ENCODE measurements at regions not wholly inside any gene's neighbourhood (a gene's known extent, or its start where the extent isn't known, plus 50 kb on each side); places are given as distances from the start of the nearest gene placed in this dataset.

DNA sequence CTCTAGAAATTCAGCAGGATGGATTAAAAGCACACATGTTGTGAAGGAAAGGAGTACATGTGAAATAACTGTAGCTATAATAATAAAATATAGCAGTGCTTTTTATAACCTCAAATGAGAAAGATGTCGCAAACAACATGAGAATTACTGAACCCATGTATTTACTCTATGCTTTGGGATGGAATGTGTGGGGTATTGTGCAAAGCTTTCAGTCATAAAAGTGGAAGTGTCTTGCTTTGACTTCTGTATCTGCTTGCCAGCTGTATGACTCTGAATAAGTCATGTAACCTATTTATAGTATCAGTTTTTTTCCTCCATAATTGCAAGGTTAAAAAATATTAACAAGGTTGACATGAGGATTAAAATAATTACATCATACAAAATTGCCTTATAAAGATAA, 519.3 kb upstream of the CADM2 start:
- FAIRE-seq (no peak), DNase-seq (no peak)
- H3K4me1 ChIP-seq (ENCODE audit: control insufficient read depth in 3 of 3, insufficient read depth in 2 of 3, low read depth in 1 of 3, low read length in 2 of 3) = no peaks in the 10 kb centered on the region
- WGBS, 3 donors = 88 to 92% (median 90%) methylated on average over 1 of the region's 1 CpG
- no peak overlapping the region for H3K4me3 ChIP-seq (ENCODE audit: low read depth in 1 of 3, low read length in 3 of 3)
- no peaks in the 10 kb centered on the region for H3K27me3 ChIP-seq (ENCODE audit: control insufficient read depth in 3 of 3, insufficient read depth in 3 of 3, low read length in 3 of 3)
- H3K9me3 ChIP-seq (ENCODE audit: control insufficient read depth in 2 of 2, insufficient read depth in 1 of 2, low read depth in 1 of 2, low read length in 1 of 2) = no peaks in the 10 kb centered on the region
- no peaks in the 10 kb centered on the region for H3K36me3 ChIP-seq (ENCODE audit: control insufficient read depth in 3 of 3, insufficient read depth in 2 of 3, low read depth in 1 of 3, low read length in 3 of 3)
- H3K27ac ChIP-seq (ENCODE audit: low read depth in 1 of 3, low read length in 2 of 3) = no peak overlapping the region

DNA sequence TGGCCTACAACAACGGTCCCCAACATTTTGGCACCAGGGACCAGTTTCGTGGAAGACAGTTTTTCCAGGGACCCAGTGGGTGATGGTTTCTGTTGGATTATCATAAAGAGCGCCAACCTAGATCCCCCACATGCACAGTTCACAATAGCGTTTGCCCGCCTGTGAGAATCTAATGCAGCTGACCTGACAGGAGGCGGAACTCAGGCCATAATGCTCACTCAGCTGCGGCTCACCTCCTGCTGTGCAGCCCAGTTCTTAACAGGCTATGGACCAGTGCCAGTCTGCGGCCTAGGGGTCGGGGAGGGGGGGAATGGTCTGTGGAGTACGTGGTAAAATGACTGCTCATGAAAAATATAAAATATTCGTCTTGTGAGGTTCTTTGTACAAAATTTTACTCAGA, 518.5 kb upstream of the CADM2 start:
- no peak for DNase-seq
- Histone ChIP-seq H3K9me3 (ENCODE audit: control insufficient read depth in 2 of 2, insufficient read depth in 1 of 2, low read depth in 1 of 2, low read length in 1 of 2) (no peaks in the 10 kb centered on the region), H3K27me3 (ENCODE audit: control insufficient read depth in 3 of 3, insufficient read depth in 3 of 3, low read length in 3 of 3) (no peaks in the 10 kb centered on the region), H3K4me3 (ENCODE audit: low read depth in 1 of 3, low read length in 3 of 3) (no peak overlapping the region), H3K36me3 (ENCODE audit: control insufficient read depth in 3 of 3, insufficient read depth in 2 of 3, low read depth in 1 of 3, low read length in 3 of 3) (no peaks in the 10 kb centered on the region), H3K27ac (ENCODE audit: low read depth in 1 of 3, low read length in 2 of 3) (no peak overlapping the region), H3K4me1 (ENCODE audit: control insufficient read depth in 3 of 3, insufficient read depth in 2 of 3, low read depth in 1 of 3, low read length in 2 of 3) (no peaks in the 10 kb centered on the region)
- no peak for FAIRE-seq
- WGBS, 3 donors = 77 to 80% (median 80%) methylated on average over 11 of the region's 11 CpGs

DNA sequence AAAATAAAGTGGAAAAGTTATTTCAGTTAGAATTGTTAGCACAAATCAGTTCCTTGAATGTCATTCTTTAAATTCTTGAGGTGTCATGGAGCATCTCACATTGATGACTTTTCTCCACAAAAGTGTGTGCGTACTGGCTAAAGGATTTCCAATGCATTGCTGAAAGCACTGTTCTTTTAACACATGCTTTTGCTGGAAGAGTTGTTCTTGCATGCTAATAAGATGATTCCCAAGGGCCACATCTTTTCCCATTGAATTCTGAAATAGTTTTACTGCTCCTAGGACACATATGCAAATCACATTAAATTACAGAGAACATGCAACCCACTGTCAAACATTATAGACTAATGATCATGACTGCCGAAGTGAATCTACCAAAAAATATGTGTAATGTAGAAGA, 516.3 kb upstream of the CADM2 start:
- H3K9me3 ChIP-seq (ENCODE audit: control insufficient read depth in 2 of 2, insufficient read depth in 1 of 2, low read depth in 1 of 2, low read length in 1 of 2) = no peaks in the 10 kb centered on the region
- DNase-seq (no peak), FAIRE-seq (no peak)
- H3K4me1 ChIP-seq (ENCODE audit: control insufficient read depth in 3 of 3, insufficient read depth in 2 of 3, low read depth in 1 of 3, low read length in 2 of 3) = no peaks in the 10 kb centered on the region
- no peaks in the 10 kb centered on the region for H3K36me3 ChIP-seq (ENCODE audit: control insufficient read depth in 3 of 3, insufficient read depth in 2 of 3, low read depth in 1 of 3, low read length in 3 of 3)
- H3K27ac ChIP-seq (ENCODE audit: low read depth in 1 of 3, low read length in 2 of 3) = no peak overlapping the region
- H3K4me3 ChIP-seq (ENCODE audit: low read depth in 1 of 3, low read length in 3 of 3) = no peak overlapping the region
- 87 to 90% (median 88%) methylated on average over 2 of the region's 2 CpGs for WGBS, 3 donors
- no peaks in the 10 kb centered on the region for H3K27me3 ChIP-seq (ENCODE audit: control insufficient read depth in 3 of 3, insufficient read depth in 3 of 3, low read length in 3 of 3)

DNA sequence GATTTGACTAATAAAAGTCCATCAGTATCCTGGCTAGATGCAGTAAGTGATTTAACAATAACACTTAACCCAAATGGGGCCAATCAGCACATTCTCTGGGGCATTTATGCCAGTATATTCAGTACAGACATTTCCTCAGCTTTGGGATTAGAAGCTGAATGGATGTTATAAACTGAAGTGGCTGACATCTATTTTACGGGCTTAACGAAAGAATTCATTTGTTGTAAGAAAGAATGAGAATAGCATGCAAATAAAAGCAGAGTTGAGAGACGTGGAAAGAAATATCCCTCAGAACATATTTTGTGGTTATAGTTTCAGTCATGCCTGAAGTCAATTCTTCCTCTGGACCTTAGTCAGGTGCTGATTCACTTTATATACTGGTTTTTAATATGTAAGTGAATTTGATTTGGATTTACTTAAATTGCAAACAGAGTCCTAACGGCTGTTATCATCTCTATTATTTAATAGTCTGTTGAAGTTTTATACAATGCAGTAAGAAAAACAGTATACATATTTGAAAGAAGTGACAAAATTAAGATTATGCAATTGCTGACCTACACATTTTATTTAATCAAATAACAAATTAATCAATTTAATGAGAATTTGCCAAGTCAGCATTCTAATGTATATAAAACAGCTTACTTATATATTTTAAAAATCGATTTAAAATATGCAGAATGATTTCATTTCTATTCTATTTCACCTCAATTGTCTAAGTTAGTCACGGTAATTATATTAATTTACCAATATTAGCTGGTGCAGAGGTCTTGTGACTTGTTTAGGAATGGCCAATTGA, 513.9 kb upstream of the CADM2 start:
- Histone ChIP-seq H3K4me3 (ENCODE audit: low read depth in 1 of 3, low read length in 3 of 3) (no peak overlapping the region), H3K9me3 (ENCODE audit: control insufficient read depth in 2 of 2, insufficient read depth in 1 of 2, low read depth in 1 of 2, low read length in 1 of 2) (no peaks in the 10 kb centered on the region), H3K36me3 (ENCODE audit: control insufficient read depth in 3 of 3, insufficient read depth in 2 of 3, low read depth in 1 of 3, low read length in 3 of 3) (no peaks in the 10 kb centered on the region), H3K4me1 (ENCODE audit: control insufficient read depth in 3 of 3, insufficient read depth in 2 of 3, low read depth in 1 of 3, low read length in 2 of 3) (no peaks in the 10 kb centered on the region), H3K27ac (ENCODE audit: low read depth in 1 of 3, low read length in 2 of 3) (no peak overlapping the region), H3K27me3 (ENCODE audit: control insufficient read depth in 3 of 3, insufficient read depth in 3 of 3, low read length in 3 of 3) (no peaks in the 10 kb centered on the region)
- no peak for DNase-seq
- 64 to 72% (median 68%) methylated on average over 6 of the region's 6 CpGs for WGBS, 3 donors
- FAIRE-seq = peak; percentile 57

DNA sequence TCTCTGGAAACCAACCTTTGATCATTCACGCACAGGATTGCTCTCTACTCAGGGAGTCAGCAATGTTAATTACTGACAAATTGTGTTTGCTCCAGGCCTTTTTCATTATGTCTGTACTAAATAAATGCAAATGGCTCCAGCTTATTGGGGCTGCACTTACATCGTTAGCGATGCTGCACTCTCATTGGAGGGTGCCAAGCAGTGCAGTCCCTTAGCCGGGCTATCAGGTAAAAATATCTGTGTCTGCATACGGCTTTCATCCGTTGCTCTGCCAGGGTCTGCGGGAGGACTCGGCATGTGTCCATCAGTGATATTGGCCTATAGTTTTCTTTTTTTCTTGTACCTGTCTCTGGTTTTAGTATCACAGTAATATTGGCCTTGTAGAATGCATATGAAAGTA, 471.5 kb upstream of the CADM2 start:
- no peak overlapping the region for H3K4me3 ChIP-seq (ENCODE audit: low read depth in 1 of 3, low read length in 3 of 3)
- 26 to 63% (median 43%) methylated on average over 8 of the region's 8 CpGs for WGBS, 3 donors
- H3K27me3 ChIP-seq (ENCODE audit: control insufficient read depth in 3 of 3, insufficient read depth in 3 of 3, low read length in 3 of 3) = no peaks in the 10 kb centered on the region
- peaks cover 0 to 4% of the 10 kb centered on the region in 2 donors for H3K9me3 ChIP-seq (ENCODE audit: control insufficient read depth in 2 of 2, insufficient read depth in 1 of 2, low read depth in 1 of 2, low read length in 1 of 2)
- H3K36me3 ChIP-seq (ENCODE audit: control insufficient read depth in 3 of 3, insufficient read depth in 2 of 3, low read depth in 1 of 3, low read length in 3 of 3) = no peaks in the 10 kb centered on the region
- DNase-seq (peak in 1 of 2 donors; percentile 45), FAIRE-seq (no peak)
- H3K27ac ChIP-seq (ENCODE audit: low read depth in 1 of 3, low read length in 2 of 3) = no peak overlapping the region
- H3K4me1 ChIP-seq (ENCODE audit: control insufficient read depth in 3 of 3, insufficient read depth in 2 of 3, low read depth in 1 of 3, low read length in 2 of 3) = no peaks in the 10 kb centered on the region

DNA sequence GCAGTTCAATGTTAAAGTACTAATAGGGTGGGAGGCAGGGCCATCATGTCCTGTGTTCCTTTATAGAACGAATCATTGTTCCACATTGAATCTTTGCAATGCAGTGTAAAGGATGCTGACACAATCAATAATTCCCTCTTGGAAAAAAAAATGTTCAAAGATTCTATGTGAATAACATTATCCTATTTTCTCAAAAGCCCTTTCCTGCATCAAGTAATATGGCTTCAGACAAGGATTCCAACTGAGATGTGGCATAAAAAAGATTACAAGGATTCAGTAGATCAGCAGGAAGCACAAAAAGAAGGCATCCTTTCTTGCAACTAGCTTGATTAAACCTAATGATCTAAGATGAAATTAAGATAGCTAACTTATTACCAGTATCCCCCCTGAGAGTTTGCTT, 454.0 kb upstream of the CADM2 start:
- H3K9me3 ChIP-seq (ENCODE audit: control insufficient read depth in 2 of 2, insufficient read depth in 1 of 2, low read depth in 1 of 2, low read length in 1 of 2) = peaks cover 2% of the 10 kb centered on the region in 2 donors
- DNase-seq (no peak), FAIRE-seq (no peak)
- no peaks in the 10 kb centered on the region for H3K27me3 ChIP-seq (ENCODE audit: control insufficient read depth in 3 of 3, insufficient read depth in 3 of 3, low read length in 3 of 3)
- no peaks in the 10 kb centered on the region for H3K4me1 ChIP-seq (ENCODE audit: control insufficient read depth in 3 of 3, insufficient read depth in 2 of 3, low read depth in 1 of 3, low read length in 2 of 3)
- H3K4me3 ChIP-seq (ENCODE audit: low read depth in 1 of 3, low read length in 3 of 3) = no peak overlapping the region
- 21 to 75% (median 33%) methylated on average over 1 of the region's 1 CpG for WGBS, 3 donors
- no peak overlapping the region for H3K27ac ChIP-seq (ENCODE audit: low read depth in 1 of 3, low read length in 2 of 3)
- no peaks in the 10 kb centered on the region for H3K36me3 ChIP-seq (ENCODE audit: control insufficient read depth in 3 of 3, insufficient read depth in 2 of 3, low read depth in 1 of 3, low read length in 3 of 3)

DNA sequence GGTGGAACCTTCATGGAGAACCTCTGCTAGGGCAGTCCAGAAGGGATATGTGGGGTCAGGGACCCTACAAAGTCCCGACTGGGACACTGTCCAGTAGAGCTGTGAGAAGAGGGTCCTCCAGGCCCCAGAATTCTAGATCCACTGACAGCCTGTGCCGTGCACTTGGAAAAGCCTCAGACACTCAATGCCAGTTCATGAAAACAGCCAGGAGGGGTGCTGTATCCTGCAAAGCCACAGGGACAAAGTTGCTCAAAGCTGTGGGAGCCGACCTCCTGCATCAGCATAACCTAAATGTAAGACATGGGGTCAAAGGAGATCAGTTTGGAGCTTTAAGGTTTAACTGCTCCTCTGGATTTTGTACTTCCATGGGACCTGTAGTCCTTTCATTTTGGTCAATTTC, 448.8 kb upstream of the CADM2 start:
- no peaks in the 10 kb centered on the region for H3K4me1 ChIP-seq (ENCODE audit: control insufficient read depth in 3 of 3, insufficient read depth in 2 of 3, low read depth in 1 of 3, low read length in 2 of 3)
- no peak for FAIRE-seq
- H3K27ac ChIP-seq (ENCODE audit: low read depth in 1 of 3, low read length in 2 of 3) = no peak overlapping the region
- peaks cover 0 to 5% of the 10 kb centered on the region in 2 donors for H3K9me3 ChIP-seq (ENCODE audit: control insufficient read depth in 2 of 2, insufficient read depth in 1 of 2, low read depth in 1 of 2, low read length in 1 of 2)
- 76 to 82% (median 76%) methylated on average over 3 of the region's 3 CpGs for WGBS, 3 donors
- H3K27me3 ChIP-seq (ENCODE audit: control insufficient read depth in 3 of 3, insufficient read depth in 3 of 3, low read length in 3 of 3) = no peaks in the 10 kb centered on the region
- no peaks in the 10 kb centered on the region for H3K36me3 ChIP-seq (ENCODE audit: control insufficient read depth in 3 of 3, insufficient read depth in 2 of 3, low read depth in 1 of 3, low read length in 3 of 3)
- H3K4me3 ChIP-seq (ENCODE audit: low read depth in 1 of 3, low read length in 3 of 3) = no peak overlapping the region
- DNase-seq = no peak

DNA sequence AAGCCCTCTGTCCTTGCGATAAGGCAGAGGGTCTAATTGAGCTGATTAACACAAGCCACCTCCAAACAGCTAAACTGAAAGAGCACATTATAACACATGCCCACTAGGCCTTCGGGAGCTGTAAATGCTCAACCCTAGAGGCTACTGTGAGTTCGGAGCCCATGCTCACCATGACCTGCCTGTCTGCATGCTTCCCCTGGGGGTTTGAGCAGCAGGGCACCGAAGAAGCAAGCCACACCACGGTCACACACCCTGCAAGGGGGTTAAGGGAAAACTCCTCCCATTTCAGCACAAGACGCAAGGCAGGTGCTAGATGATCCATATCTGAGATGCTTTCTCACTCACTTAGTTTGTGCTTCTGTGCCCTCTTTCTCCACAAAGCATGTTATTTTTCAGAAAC, 435.9 kb upstream of the CADM2 start:
- H3K27me3 ChIP-seq (ENCODE audit: control insufficient read depth in 3 of 3, insufficient read depth in 3 of 3, low read length in 3 of 3) = no peaks in the 10 kb centered on the region
- DNase-seq = no peak
- peaks cover 0 to 7% of the 10 kb centered on the region in 2 donors for H3K9me3 ChIP-seq (ENCODE audit: control insufficient read depth in 2 of 2, insufficient read depth in 1 of 2, low read depth in 1 of 2, low read length in 1 of 2)
- FAIRE-seq = no peak
- H3K27ac ChIP-seq (ENCODE audit: low read depth in 1 of 3, low read length in 2 of 3) = no peak overlapping the region
- no peak overlapping the region for H3K4me3 ChIP-seq (ENCODE audit: low read depth in 1 of 3, low read length in 3 of 3)
- H3K36me3 ChIP-seq (ENCODE audit: control insufficient read depth in 3 of 3, insufficient read depth in 2 of 3, low read depth in 1 of 3, low read length in 3 of 3) = no peaks in the 10 kb centered on the region
- no peaks in the 10 kb centered on the region for H3K4me1 ChIP-seq (ENCODE audit: control insufficient read depth in 3 of 3, insufficient read depth in 2 of 3, low read depth in 1 of 3, low read length in 2 of 3)
- 74 to 91% (median 85%) methylated on average over 6 of the region's 6 CpGs for WGBS, 3 donors

DNA sequence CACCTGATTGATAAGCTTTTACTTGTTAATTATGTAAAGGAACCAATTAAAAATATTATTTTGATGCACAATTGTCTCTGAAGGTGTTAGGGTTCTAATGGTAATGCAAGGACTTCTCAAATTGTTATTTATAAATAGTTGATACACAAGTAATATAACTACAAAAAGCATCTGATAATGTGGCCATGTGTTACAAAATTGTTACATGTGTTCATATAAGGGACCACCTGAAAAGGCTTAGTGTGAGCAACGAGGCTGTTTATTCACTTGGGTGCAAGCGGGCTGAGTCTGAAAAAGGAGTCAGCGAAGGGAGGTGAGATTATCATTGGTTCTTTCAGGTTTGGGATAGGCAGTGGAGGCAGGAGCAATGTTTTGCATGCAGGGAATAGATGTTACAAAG, 421.9 kb upstream of the CADM2 start:
- WGBS, 3 donors = 71 to 77% (median 73%) methylated on average over 3 of the region's 3 CpGs
- H3K4me1 ChIP-seq (ENCODE audit: control insufficient read depth in 3 of 3, insufficient read depth in 2 of 3, low read depth in 1 of 3, low read length in 2 of 3) = no peaks in the 10 kb centered on the region
- H3K27me3 ChIP-seq (ENCODE audit: control insufficient read depth in 3 of 3, insufficient read depth in 3 of 3, low read length in 3 of 3) = no peaks in the 10 kb centered on the region
- H3K9me3 ChIP-seq (ENCODE audit: control insufficient read depth in 2 of 2, insufficient read depth in 1 of 2, low read depth in 1 of 2, low read length in 1 of 2) = peaks cover 0 to 8% of the 10 kb centered on the region in 2 donors
- no peaks in the 10 kb centered on the region for H3K36me3 ChIP-seq (ENCODE audit: control insufficient read depth in 3 of 3, insufficient read depth in 2 of 3, low read depth in 1 of 3, low read length in 3 of 3)
- no peak overlapping the region for H3K27ac ChIP-seq (ENCODE audit: low read depth in 1 of 3, low read length in 2 of 3)
- no peak overlapping the region for H3K4me3 ChIP-seq (ENCODE audit: low read depth in 1 of 3, low read length in 3 of 3)
- DNase-seq = no peak
- FAIRE-seq = no peak
